ENCODE measurements at regions not wholly inside any gene's neighbourhood (a gene's known extent, or its start where the extent isn't known, plus 50 kb on each side); places are given as distances from the start of the nearest gene placed in this dataset.

GRCh38 chr20:23228912-23229311 is 121.7 kb upstream of the NXT1 start:
- DNase-seq = no peak

- DNase-seq = no peak
These were observed 122.6 kb upstream of the NXT1 start for GRCh38 chr20:23227976-23228375.

GRCh38 chr20:23227274-23227673 is 123.3 kb upstream of the NXT1 start:
- no peak for DNase-seq

DNA sequence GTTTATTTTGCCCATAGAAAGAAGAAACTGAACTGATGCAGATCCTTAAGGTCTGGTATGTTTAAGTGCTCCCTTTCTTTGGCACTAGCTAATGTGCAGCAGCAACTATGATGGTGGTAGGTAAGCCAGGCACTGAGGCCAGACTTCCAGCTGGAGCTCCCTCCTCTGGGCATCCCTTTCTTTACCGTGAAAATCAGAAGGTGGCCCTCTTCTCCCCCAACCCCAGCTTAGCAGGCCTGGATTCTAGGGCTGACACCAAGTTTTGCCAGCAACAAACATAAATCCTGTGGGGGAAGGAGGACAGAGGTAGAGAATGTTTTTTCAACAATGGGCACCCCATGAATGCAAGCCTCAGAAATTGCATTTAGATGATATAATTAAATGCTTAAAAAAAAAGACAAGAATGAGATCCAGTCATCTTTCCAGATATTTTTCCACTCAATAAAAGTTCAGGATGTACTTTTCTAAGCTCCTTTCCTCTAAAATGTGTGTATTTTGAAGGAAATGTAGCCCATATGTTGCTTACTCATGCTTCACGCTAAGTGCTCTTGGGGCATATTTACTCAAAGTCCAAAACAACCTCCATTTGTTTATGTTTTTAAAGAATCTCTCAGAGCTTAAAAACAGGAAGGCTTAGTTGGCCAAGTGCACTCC is 123.9 kb upstream of the NXT1 start:
- DNase-seq = no peak

DNA sequence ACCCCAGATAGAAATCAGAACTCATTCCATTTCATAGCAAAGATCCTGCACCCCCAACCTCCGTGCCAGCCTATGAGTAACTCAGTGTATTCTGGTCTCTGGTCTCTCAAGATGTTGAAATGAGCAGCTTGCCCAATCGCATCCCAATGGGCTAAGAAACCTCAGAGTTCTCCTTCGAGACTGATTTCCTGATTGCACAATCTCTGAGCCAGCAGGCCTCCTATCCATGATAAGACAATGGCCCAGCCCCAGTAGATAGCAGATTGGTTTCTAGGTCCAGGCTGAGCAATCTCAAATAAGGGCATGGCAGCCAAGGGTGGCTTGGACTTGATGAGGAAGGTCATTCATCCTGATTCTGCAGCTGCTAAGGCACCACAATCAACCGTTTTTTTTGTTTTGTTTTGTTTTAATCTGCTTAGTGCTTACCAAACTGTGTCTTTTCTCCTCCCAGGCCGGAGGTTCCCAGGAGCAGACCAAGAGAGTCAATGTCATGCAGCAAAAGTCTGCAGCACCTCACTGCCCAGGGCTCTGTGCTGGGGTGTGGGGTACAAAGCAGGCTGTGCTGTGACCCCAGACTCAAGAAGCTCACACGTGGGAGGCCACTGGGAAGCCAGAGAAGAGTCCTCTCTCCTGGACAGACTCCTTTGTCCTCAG is 125.1 kb upstream of the NXT1 start:
- DNase-seq = no peak

DNA sequence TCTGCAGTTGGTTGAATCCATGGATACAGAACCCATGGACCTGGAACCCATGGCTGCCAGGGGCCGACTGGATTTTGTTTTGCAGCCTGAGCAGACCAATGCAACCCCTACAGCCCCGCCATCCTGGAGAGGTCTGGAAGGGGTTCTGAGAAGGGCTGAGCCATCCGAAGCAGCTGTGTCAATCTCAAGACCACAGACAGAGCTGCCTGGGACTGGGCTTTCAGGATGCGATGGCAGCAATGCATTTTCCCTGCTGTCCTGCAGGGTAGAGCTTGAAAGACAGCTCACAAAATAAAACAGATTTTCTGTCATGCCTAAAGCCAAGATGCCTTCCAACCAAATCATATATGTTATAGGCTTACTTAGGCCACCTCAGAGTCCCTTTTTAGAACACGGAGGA is 125.8 kb upstream of the NXT1 start:
- DNase-seq = no peak

DNA sequence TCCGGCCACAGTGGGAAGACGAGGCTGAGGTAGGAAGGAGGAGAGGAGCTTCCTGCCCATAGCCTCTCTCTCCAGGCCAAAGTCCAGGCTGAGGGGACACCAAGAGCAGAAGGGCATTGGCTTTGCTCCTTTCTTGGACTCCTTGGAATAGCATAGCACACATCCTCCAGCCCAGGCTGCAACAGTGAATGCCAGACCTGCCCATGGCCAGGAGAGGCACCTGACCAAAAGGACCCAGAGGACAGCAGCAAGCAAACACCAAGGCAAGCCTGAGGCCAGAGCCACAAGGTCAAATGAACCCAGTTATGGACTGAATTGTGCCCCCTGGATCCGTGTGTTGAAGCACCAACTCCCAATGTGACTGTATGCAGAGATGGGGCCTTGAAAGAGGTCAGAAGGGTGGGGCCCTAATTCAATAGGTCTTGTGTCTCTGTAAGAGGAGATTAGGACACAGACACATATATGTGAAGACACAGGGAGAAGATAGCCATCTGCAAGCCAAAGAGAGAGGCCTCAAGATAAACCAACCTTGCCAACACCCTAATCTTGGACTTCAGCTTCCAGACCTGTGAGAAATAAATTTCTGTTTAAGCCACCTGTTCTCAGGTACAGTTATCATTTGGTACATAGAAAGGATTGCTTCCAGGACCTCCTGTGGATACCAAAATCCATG is 126.5 kb upstream of the NXT1 start:
- DNase-seq = no peak

DNA sequence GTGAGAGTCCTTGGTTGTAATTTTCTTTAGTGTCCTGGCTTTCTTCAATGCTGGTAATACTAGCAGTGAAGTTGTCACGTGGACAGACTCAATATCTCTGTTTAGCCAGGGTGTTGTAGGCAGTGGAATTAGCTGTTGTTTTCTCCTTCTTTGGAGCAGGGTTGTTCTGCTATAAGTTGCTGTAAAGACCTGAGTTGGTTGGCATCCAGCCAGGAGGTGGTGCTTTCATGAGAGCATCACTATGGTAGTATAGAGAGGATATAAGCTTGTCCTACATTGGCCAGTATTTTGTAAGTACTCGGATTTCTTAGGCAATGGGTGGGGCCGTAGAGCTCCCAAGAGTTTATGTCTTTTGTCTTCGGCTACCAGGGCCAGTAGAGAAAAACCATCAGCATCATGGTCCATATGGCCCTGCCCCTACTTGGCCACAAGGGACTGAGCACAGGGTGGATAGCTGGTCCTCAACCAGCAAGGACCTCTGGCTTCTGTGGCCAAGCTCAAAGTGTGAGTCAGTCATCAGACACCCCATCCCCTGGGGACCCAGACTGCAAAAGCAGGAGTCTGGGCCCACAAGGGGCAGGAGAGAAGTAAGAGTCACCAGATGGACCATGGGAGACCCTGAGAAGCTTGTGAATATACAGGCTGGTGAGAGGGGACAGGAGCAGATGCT is 127.9 kb upstream of the NXT1 start:
- no peak for DNase-seq

GRCh38 chr20:23217023-23217422 is 130.9 kb upstream of the CD93 start:
- no peak for DNase-seq

DNA sequence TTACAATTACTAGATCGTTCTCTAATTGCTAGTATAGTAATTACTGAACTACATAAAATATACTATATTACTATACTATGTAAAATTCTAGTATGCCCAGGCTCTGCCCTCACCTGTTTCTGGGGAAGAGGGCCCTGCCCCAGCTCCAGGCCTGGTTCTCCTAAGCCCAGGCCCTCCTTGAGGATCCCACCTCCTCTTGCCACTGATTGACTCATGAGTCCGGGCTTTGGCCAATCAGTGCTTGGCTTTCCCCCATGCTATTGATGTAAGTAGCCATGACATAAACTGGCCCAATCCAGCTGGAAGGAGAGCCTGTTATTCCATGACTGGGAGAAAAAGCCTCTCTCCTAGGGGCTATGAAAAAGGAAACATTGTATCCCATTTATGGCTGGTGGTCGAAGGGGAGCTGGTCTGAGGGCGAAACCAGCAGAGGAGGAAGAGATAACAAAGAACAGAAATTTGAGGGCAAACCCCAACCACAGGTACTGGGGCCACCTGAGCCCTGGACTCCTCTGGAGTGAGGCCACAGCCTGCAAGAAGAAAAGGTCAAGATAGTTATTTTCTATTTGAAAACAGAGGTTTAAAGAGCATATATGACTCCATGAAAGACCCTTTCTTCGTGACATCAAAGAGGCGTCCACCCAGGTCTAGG is 129.3 kb upstream of the CD93 start:
- no peak for DNase-seq

- no peak for DNase-seq
These were observed 128.8 kb upstream of the CD93 start for GRCh38 chr20:23214903-23215302.

DNA sequence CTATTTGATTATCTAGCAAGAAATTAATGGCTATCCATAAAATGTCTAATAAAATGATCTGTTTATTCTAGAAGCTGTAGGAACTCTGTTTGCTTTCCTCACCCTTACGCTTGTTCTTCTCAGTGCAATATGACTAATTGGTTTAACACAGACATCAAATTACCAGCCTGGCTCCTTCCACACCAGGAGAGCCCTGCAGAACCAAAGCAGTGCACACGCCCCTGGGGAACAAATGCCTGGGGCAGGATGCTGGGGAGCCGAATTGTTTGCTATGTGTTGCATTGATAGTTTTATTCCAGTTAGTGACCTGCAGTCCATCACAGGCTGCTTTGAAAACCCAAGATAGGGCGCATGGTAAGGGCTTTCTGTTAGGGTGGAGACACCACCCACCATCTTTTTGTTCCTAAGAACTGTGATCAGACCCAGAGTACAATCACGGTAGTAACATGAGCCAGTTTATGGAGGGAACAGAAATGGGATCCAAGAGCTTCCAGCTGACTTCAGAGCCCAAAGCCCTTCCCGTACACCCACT is 126.4 kb upstream of the CD93 start:
- no peak for DNase-seq

DNA sequence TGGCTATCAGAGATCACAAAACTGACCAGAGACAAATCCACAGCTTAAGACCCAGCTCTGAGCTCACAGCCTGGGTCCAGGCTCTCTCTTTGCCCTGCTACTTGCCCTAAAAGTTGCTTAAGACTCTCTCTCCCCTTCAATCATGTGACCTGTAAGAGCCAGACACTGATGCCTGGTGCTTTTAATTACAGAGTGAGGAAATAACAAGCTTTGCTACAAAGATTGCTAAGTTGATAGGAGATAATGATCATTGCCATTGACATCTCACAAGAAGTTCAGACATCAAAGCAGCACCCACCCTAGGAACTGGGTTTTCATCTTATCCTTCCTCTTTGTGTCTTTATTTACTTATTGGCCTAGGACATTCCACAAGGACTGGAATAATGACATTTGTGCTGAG is 125.9 kb upstream of the CD93 start:
- DNase-seq = no peak

DNA sequence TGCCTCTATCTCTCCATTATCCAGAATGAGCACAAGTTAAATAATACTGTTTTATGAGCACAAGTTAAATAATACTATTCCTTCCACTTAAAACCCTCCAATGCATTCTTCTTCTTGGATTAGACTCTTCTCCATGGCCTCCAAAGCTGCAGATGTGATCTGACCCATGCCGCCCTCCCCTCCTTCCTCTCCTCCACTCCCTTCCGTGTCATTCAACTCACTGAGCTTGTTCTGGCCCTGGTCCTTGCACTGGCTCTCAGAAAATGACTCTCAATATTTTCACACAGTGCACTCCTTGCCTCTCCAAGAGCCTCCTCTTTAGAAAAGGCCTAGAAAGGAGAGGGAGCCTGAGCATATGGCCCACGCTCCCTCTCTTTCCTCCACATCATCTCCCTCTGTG is 125.0 kb upstream of the CD93 start:
- DNase-seq = no peak

DNA sequence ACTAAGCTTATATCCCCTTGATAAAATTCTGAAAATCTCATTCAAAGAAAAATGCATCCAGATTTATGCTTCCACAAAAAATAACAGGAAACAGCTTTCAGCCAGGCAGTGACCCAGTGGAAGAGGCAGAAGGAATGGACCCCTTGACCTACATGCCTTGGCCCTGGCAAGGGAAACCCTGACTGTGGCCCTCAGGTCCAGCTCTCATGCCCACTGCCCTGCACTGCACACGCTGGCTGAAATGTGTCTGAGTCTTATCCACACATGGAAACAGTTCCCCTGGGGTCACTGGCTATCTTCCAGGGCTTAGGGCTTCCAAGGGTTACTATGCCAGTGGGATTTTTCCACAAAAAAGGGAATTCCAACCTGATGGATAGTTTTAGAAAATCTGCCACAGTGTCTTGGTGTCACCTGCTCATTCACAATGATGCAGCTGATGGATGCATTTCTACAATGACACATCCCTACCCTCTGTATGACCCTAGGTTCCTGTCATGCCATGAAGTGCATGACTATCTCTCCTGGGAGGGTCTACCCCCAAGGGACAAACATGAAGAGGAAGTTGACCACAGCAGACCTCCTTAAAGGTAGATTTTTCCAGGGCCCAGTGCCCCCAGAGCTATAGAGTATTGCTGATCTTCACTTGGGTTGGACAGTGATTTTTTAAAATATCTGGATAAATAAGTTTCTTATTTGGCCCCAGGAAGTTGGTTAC is 121.9 kb upstream of the CD93 start:
- DNase-seq = no peak

DNA sequence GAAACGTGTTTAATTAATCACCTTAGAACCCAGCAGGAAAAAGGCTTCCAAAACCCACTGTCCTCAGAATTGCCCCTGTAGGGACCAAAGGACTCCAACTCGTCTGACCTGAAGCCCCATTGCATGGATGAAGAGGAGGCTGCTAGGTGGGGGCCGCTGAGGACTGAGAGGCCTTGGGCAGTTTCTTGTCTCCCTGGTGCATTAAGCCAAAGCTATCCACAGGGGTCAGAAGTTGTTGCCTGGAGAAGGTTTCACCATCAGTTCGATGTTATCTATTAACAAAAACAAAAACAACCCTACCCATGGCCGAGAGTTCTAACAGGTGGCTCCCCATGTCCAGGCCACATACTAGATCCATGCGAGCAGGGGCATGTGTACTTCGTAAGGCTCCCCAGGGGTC is 120.9 kb upstream of the CD93 start:
- no peak for DNase-seq

DNA sequence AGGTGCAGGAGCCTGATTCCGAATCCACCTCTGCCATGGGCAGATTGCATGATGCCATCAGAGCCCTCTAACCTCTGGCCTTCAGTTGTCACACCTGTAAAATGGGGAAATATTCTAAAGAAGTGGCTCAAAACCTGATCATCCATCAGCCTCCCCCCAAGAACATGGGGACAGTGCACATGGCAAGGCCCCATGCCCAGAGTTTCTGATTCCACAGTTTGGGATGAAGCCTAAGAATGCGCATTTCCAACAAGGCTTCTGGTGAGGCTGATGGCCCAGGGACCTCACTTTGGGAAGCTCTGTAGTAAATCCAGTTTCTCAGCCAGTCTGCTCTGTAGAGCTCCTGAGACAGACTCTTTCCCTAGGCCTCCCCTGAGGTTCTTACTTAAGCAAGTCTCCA is 119.9 kb upstream of the CD93 start:
- no peak for DNase-seq

GRCh38 chr20:23205611-23206041 is 119.5 kb upstream of the CD93 start:
- DNase-seq = no peak

DNA sequence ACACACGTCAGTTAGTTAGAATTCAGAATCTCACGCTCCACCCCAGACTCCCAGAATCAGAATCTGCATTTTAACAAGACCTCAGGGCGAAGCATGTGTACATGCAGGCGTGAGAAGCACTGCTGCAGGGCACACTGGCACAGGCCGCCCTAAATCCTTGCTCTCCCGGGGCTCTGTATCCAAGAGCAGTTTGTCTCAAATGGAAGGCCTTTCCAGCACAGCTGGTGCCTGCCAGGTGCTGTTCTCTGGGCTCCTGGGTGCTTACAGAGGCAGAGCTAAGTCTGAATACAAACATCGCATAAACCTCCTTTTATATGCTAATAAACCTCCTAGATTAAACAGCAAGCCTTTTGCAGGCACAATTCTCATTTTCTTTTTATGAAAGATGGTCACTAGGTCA is 119.1 kb upstream of the CD93 start:
- DNase-seq = no peak

GRCh38 chr20:23203951-23204730 is 118.0 kb upstream of the CD93 start:
- DNase-seq = no peak

DNA sequence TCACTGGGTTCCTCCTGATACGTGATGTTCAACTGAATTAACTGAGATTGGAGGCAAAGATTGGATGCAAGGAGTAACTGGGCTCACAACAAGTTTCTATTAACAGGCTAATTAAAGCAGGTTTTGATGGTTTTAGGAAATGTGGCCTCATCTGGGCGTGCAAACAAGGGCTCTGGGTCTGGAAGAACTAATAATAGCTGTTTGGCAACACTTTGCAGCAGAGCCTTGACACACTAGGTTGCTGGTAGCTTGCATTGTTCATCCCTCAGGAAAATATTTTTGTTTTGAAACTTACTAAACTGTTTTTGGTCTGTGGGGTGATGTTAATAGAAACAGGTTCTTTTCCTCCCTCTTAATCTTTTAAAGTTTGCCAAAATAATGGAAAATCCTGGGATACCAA is 117.2 kb upstream of the CD93 start:
- DNase-seq = no peak

DNA sequence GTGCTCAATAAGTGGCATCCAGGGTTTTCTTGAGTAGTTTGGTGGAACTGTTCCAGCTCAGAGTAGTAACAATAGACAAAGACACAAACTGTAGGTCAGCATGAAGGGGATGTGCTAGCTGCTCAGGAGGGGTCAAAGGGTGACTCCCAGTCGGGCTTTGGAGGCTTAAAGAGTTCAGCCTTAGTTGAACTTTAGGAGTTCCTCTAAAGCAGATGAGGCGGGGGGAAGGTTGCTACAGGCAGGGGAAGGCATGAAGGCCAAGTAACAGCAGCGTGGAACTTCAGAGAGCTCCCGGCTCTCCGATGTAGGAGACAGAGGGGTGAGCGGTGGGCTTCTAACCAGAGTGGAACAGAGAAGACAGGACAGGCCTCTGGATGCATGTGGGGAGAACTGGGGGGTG is 115.5 kb upstream of the CD93 start:
- no peak for DNase-seq

Data from DMS79 treated with DMSO at 0.1 percent for 48 hours (cell line).